SK-N-SH (cell line): ENCODE measurements at regions not wholly inside any gene's neighbourhood (a gene's known extent, or its start where the extent isn't known, plus 50 kb on each side); places are given as distances from the start of the nearest gene placed in this dataset.

Experiments
- CTCF ChIA-PET: fragments of 300-600, 350-600 bp; formaldehyde crosslinking; extraction: SDS; loops from one replicate; lab custom pipeline; 2021; lab: Yijun Ruan, JAX
- POLR2A ChIA-PET: fragments of 350-600 bp; sonication (Branson Sonifier 250); formaldehyde crosslinking; extraction: SDS; loops from one replicate; lab custom pipeline; 2020; ENCODE audit warnings: antibody characterized with exemption, inconsistent platforms; lab: Yijun Ruan, JAX
- DNase-seq: peaks from one replicate; pipeline ENCODE4 v3.0.0; 2012
- H2AFZ ChIP-seq: fragments of 200-600 bp; sonication (generic); 2 replicates; pipeline ENCODE4 v1.8.1; 2016; ENCODE audit warnings: antibody characterized with exemption, mild to moderate bottlenecking, low read depth
- H3F3A ChIP-seq: fragments of 200-600 bp; sonication (generic); replicated peaks from 2 replicates; pipeline ENCODE3; 2016; ENCODE audit warnings: antibody characterized with exemption, mild to moderate bottlenecking; ENCODE audit not compliant: insufficient read depth
- H3K27ac ChIP-seq, 2 experiments: fragments of 200-500 bp in 1 of 2; fragments of 200-600 bp in 1 of 2; sonication (Bioruptor generic) in 1 of 2; sonication (generic), shearing (Covaris generic) in 1 of 2; 2 replicates each; pipeline versions ENCODE4 v1.5.1 to v1.6.1; 2014 to 2016; ENCODE audit warnings: low read depth in 2 of 2, inconsistent platforms in 1 of 2, low read length in 1 of 2, mild to moderate bottlenecking in 1 of 2, mixed read lengths in 1 of 2
- H3K27me3 ChIP-seq: fragments of 200-600 bp; sonication (generic), shearing (Covaris generic); 2 replicates; pipeline ENCODE4 v1.6.1; 2016; ENCODE audit warnings: mixed run types; ENCODE audit not compliant: insufficient read depth
- H3K36me3 ChIP-seq, 2 experiments: fragments of 200-500 bp in 1 of 2; fragments of 200-600 bp in 1 of 2; sonication (Bioruptor generic) in 1 of 2; sonication (generic) in 1 of 2; replicated peaks in 1 of 2; 2 replicates each; pipeline versions ENCODE3 to v1.5.1; 2014 to 2016; ENCODE audit warnings: low read length in 1 of 2, mild to moderate bottlenecking in 1 of 2; ENCODE audit not compliant: insufficient read depth in 2 of 2, control insufficient read depth in 1 of 2
- H3K4me1 ChIP-seq, 2 experiments: fragments of 200-500 bp in 1 of 2; fragments of 200-600 bp in 1 of 2; sonication (Bioruptor generic) in 1 of 2; sonication (generic), shearing (Covaris generic) in 1 of 2; 2 replicates each; pipeline versions ENCODE4 v1.5.1 to v1.6.1; 2014 to 2016; ENCODE audit warnings: low read depth in 1 of 2, low read length in 1 of 2, mixed run types in 1 of 2; ENCODE audit not compliant: insufficient read depth in 2 of 2, control insufficient read depth in 1 of 2
- H3K4me2 ChIP-seq: fragments of 200-600 bp; sonication (generic), shearing (Covaris generic); 2 replicates; pipeline ENCODE4 v1.6.1; 2017; ENCODE audit warnings: mixed run types
- H3K4me3 ChIP-seq, 2 experiments: fragments of 200-500 bp in 1 of 2; fragments of 200-600 bp in 1 of 2; sonication (Bioruptor generic) in 1 of 2; sonication (generic), shearing (Covaris generic) in 1 of 2; 2 replicates each; pipeline versions ENCODE4 v1.5.1 to v1.8.1; 2014 to 2016; ENCODE audit warnings: low read depth in 2 of 2, inconsistent platforms in 1 of 2, low read length in 1 of 2, mild to moderate bottlenecking in 1 of 2, mixed read lengths in 1 of 2, moderate library complexity in 1 of 2
- H3K79me2 ChIP-seq: fragments of 200-600 bp; sonication (generic); 2 replicates; pipeline ENCODE4 v1.8.1; 2017; ENCODE audit warnings: mild to moderate bottlenecking; ENCODE audit not compliant: insufficient read depth
- H3K9ac ChIP-seq: fragments of 200-600 bp; sonication (generic); 2 replicates; pipeline ENCODE4 v1.6.1; 2017; ENCODE audit warnings: mixed run types
- H3K9me2 ChIP-seq: fragments of 200-600 bp; sonication (generic); 2 replicates; pipeline ENCODE4 v1.6.1; 2017; ENCODE audit warnings: mixed run types
- H3K9me3 ChIP-seq: fragments of 200-600 bp; sonication (generic); 2 replicates; pipeline ENCODE4 v1.6.1; 2017; ENCODE audit warnings: mixed run types, mild to moderate bottlenecking, moderate library complexity
- H4K20me1 ChIP-seq: fragments of 200-600 bp; sonication (generic); 2 replicates; pipeline ENCODE4 v1.6.1; 2017; ENCODE audit warnings: mild to moderate bottlenecking, mixed run types; ENCODE audit not compliant: insufficient read depth
- EP300 ChIP-seq, 2 experiments: IDR thresholded peaks; 2 replicates each; pipeline versions ENCODE4 v1.4.0 to v1.6.1; 2012; ENCODE audit warnings: borderline replicate concordance in 1 of 2, low read depth in 1 of 2, low read length in 1 of 2
- EZH2phosphoT487 ChIP-seq: fragments of 200-600 bp; sonication (generic); IDR thresholded peaks from 2 replicates; pipeline ENCODE4 v1.6.1; 2017; ENCODE audit warnings: low read depth, mixed run types, mild to moderate bottlenecking, antibody characterized with exemption, moderate library complexity, borderline replicate concordance
- FOXJ3 ChIP-seq: sonication (generic); formaldehyde crosslinking; IDR thresholded peaks from 2 replicates; pipeline ENCODE4 v1.5.1; 2020; ENCODE audit warnings: mild to moderate bottlenecking, missing genetic modification reagents
- FOXM1 ChIP-seq: IDR thresholded peaks from 2 replicates; pipeline ENCODE4 v1.4.0; 2012; ENCODE audit warnings: low read depth, mild to moderate bottlenecking
- GABPA ChIP-seq: IDR thresholded peaks from 2 replicates; pipeline ENCODE4 v1.4.0; 2012; ENCODE audit warnings: low read depth, mild to moderate bottlenecking
- MEF2A ChIP-seq: IDR thresholded peaks from 2 replicates; pipeline ENCODE4 v1.4.0; 2012; ENCODE audit warnings: low read depth, borderline replicate concordance
- MXI1 ChIP-seq: IDR thresholded peaks from 2 replicates; pipeline ENCODE4 v1.6.1; 2012; ENCODE audit warnings: mild to moderate bottlenecking, low read depth, low read length, improper control_type of control experiment
- PBX3 ChIP-seq: IDR thresholded peaks from 2 replicates; pipeline ENCODE4; 2012
- RCOR1 ChIP-seq: fragments of 150-350 bp; IDR thresholded peaks from 2 replicates; pipeline ENCODE4 v1.6.1; 2017; ENCODE audit warnings: antibody characterized with exemption, low read length
- RFX5 ChIP-seq: IDR thresholded peaks from 2 replicates; pipeline ENCODE4 v1.6.1; 2012; ENCODE audit warnings: mild to moderate bottlenecking, improper control_type of control experiment, low read length
- SMC3 ChIP-seq: IDR thresholded peaks from 2 replicates; pipeline ENCODE4 v1.6.1; 2012; ENCODE audit warnings: low read depth, low read length, improper control_type of control experiment
- TAF1 ChIP-seq: IDR thresholded peaks from 2 replicates; pipeline ENCODE4 v1.6.1; 2012; ENCODE audit warnings: low read depth, mild to moderate bottlenecking, low read length, moderate library complexity, borderline replicate concordance
- USF1 ChIP-seq: IDR thresholded peaks from 2 replicates; pipeline ENCODE4 v1.4.0; 2012; ENCODE audit warnings: low read depth, borderline replicate concordance
- ZBTB33 ChIP-seq: IDR thresholded peaks from 2 replicates; pipeline ENCODE4 v1.4.0; 2012; ENCODE audit warnings: low read depth, borderline replicate concordance
- WGBS: methylation state at CpG from one replicate; pipeline ENCODE4 v1.1.6; 2017; ENCODE audit warnings: low lambda C conversion rate; 5-methylcytosine and 5-hydroxymethylcytosine counted together

GRCh38 chr18:38010971-38011857 lies 445.6 kb upstream of the CELF4 start:
- Histone ChIP-seq H3K4me2 (no peak overlapping the region), H3K9ac (no peak overlapping the region), H3K9me3 (peaks cover 6% of the 10 kb centered on the region; the same call in 1 of the 2 replicates), H3K4me3 (no peak overlapping the region), H3K27me3 (no peaks in the 10 kb centered on the region), H3K36me3 (no peaks in the 10 kb centered on the region), H3F3A (no peaks in the 10 kb centered on the region), H3K27ac (no peak overlapping the region), H4K20me1 (no peaks in the 10 kb centered on the region), H2AFZ (no peak overlapping the region), H3K9me2 (0 out of 2 replicates have a peak, but pooled peaks cover 3% of the 10 kb centered on the region), H3K4me1 (no peaks in the 10 kb centered on the region), H3K79me2 (no peaks in the 10 kb centered on the region)
- DNase-seq, result no peak
- WGBS, result 25% methylated on average over 4 of the region's 4 CpGs
- TF ChIP-seq FOXM1 (no peak), EZH2phosphoT487 (no peak), MXI1 (no peak), MEF2A (no peak), EP300 (IDR thresholded peaks at IDR 0.05; ENCODE audit: borderline replicate concordance in 1 of 2, low read depth in 1 of 2, low read length in 1 of 2) (no peak), USF1 (no peak), PBX3 (no peak), TAF1 (no peak), RCOR1 (no peak), SMC3 (no peak), FOXJ3 (CRISPR knock-in tag) (no peak), GABPA (no peak), RFX5 (no peak), ZBTB33 (no peak)
- ChIA-PET CTCF (no interaction called here), POLR2A (no interaction called here)
